CD4-positive, alpha-beta memory T cell (primary cell): ENCODE measurements at regions not wholly inside any gene's neighbourhood (a gene's known extent, or its start where the extent isn't known, plus 50 kb on each side); places are given as distances from the start of the nearest gene placed in this dataset.

Experiments
- CTCF ChIA-PET: fragments of 350-600 bp; sonication (Branson Sonifier 250); formaldehyde crosslinking; loops from one replicate; lab custom pipeline; 2021; ENCODE audit warnings: inconsistent platforms; ENCODE audit not compliant: partially characterized antibody; lab: Charles Lee
- POLR2A ChIA-PET: fragments of 350-600 bp; sonication (Branson Sonifier 250); formaldehyde crosslinking; loops from one replicate; lab custom pipeline; 2021; ENCODE audit not compliant: partially characterized antibody; lab: Charles Lee
- DNase-seq, 5 donors: peaks; one replicate each; pipeline versions ENCODE4 v3.0.0 to v3.0.0-alpha.2; 2020 to 2022; ENCODE audit warnings: mixed read lengths in 1 of 5
- H3K27ac ChIP-seq: one replicate; pipeline ENCODE4 v1.7.0; 2013; ENCODE audit warnings: low read depth, low read length
- H3K27me3 ChIP-seq: 2 replicates; pipeline ENCODE4 v1.7.0; 2013; ENCODE audit warnings: mild to moderate bottlenecking, low read length, moderate library complexity; ENCODE audit not compliant: insufficient read depth
- H3K36me3 ChIP-seq: 2 replicates; pipeline ENCODE4 v1.7.0; 2013; ENCODE audit warnings: mild to moderate bottlenecking, low read length, moderate library complexity; ENCODE audit not compliant: insufficient read depth
- H3K4me1 ChIP-seq: 2 replicates; pipeline ENCODE4 v1.7.0; 2013; ENCODE audit warnings: mild to moderate bottlenecking, low read length, moderate library complexity; ENCODE audit not compliant: insufficient read depth
- H3K4me3 ChIP-seq, 2 donors: one replicate each; pipeline ENCODE4 v1.7.0; 2013; ENCODE audit warnings: low read length in 2 of 2, mild to moderate bottlenecking in 1 of 2
- H3K9me3 ChIP-seq, 2 donors: one replicate each; pipeline ENCODE4 v1.7.0; 2013; ENCODE audit warnings: low read length in 2 of 2, control low read depth in 1 of 2; ENCODE audit not compliant: control insufficient read depth in 1 of 2
- H3K27ac Mint-ChIP-seq, 7 donors: one replicate each; pipeline ENCODE4 v1.8.0; 2020 to 2021; ENCODE audit warnings: mixed read lengths in 7 of 7, mild to moderate bottlenecking in 6 of 7, inconsistent platforms in 3 of 7, moderate library complexity in 3 of 7
- H3K27me3 Mint-ChIP-seq, 2 donors: one replicate each; pipeline ENCODE4 v1.8.0; 2020 to 2021; ENCODE audit warnings: mixed read lengths in 2 of 2
- H3K36me3 Mint-ChIP-seq, 2 donors: one replicate each; pipeline ENCODE4 v1.8.0; 2020 to 2021; ENCODE audit warnings: mixed read lengths in 2 of 2, inconsistent platforms in 1 of 2, mild to moderate bottlenecking in 1 of 2
- H3K4me1 Mint-ChIP-seq, 4 donors: one replicate each; pipeline ENCODE4 v1.8.0; 2020 to 2021; ENCODE audit warnings: mixed read lengths in 4 of 4, mild to moderate bottlenecking in 1 of 4
- H3K4me3 Mint-ChIP-seq, 8 donors: one replicate each; pipeline ENCODE4 v1.8.0; 2020 to 2021; ENCODE audit warnings: mixed read lengths in 8 of 8, mild to moderate bottlenecking in 7 of 8, moderate library complexity in 6 of 8, inconsistent platforms in 3 of 8
- H3K9me3 Mint-ChIP-seq, 8 donors: one replicate each; pipeline ENCODE4 v1.8.0; 2020 to 2021; ENCODE audit warnings: mixed read lengths in 8 of 8, mild to moderate bottlenecking in 5 of 8, inconsistent platforms in 3 of 8, moderate library complexity in 1 of 8
- intact Hi-C: fragments of 100-400 bp; cut with micrococcal nuclease; formaldehyde crosslinking; loops from one replicate; pipeline ENCODE4 v1.15.1; 2023

GRCh38 chr2:19749507-19749836, 152.3 kb downstream of the TTC32 start:
- no peak overlapping the region for H3K4me3 Mint-ChIP-seq
- no peaks in the 10 kb centered on the region for H3K36me3 Mint-ChIP-seq
- no peaks in the 10 kb centered on the region for H3K4me1 Mint-ChIP-seq
- Histone ChIP-seq H3K9me3 (no peaks in the 10 kb centered on the region), H3K4me1 (no peaks in the 10 kb centered on the region), H3K27ac (no peak overlapping the region), H3K27me3 (no peaks in the 10 kb centered on the region), H3K36me3 (no peaks in the 10 kb centered on the region), H3K4me3 (no peak overlapping the region)
- intact Hi-C loops: no loop called here
- ChIA-PET POLR2A (no interaction called here), CTCF (no interaction called here)
- H3K9me3 Mint-ChIP-seq: no peaks in the 10 kb centered on the region
- no peak overlapping the region for H3K27ac Mint-ChIP-seq
- no peak for DNase-seq
- H3K27me3 Mint-ChIP-seq: peaks cover 11% of the 10 kb centered on the region in 2 donors

GRCh38 chr2:19748711-19749506, 152.9 kb downstream of the TTC32 start:
- Mint-ChIP-seq H3K4me3 (no peak overlapping the region), H3K27me3 (peaks cover 10 to 11% of the 10 kb centered on the region in 2 donors), H3K36me3 (no peaks in the 10 kb centered on the region), H3K27ac (no peak overlapping the region), H3K4me1 (no peaks in the 10 kb centered on the region), H3K9me3 (no peaks in the 10 kb centered on the region)
- intact Hi-C loops: no loop called here
- no peak for DNase-seq
- Histone ChIP-seq H3K4me1 (no peaks in the 10 kb centered on the region), H3K27me3 (no peaks in the 10 kb centered on the region), H3K36me3 (no peaks in the 10 kb centered on the region), H3K4me3 (no peak overlapping the region), H3K9me3 (no peaks in the 10 kb centered on the region), H3K27ac (no peak overlapping the region)
- ChIA-PET CTCF (no interaction called here), POLR2A (no interaction called here)

GRCh38 chr2:19748073-19748375, 153.8 kb downstream of the TTC32 start:
- Histone ChIP-seq H3K4me3 (no peak overlapping the region), H3K27ac (no peak overlapping the region), H3K9me3 (no peaks in the 10 kb centered on the region), H3K4me1 (no peaks in the 10 kb centered on the region), H3K36me3 (no peaks in the 10 kb centered on the region), H3K27me3 (no peaks in the 10 kb centered on the region)
- DNase-seq: no peak
- POLR2A ChIA-PET: no interaction called here
- Mint-ChIP-seq H3K27ac (no peak overlapping the region), H3K4me1 (no peaks in the 10 kb centered on the region), H3K9me3 (no peaks in the 10 kb centered on the region), H3K36me3 (no peaks in the 10 kb centered on the region), H3K27me3 (peaks cover 9 to 10% of the 10 kb centered on the region in 2 donors), H3K4me3 (no peak overlapping the region)
- CTCF ChIA-PET: no interaction called here
- intact Hi-C loops: no loop called here

- Histone ChIP-seq H3K9me3 (no peaks in the 10 kb centered on the region), H3K4me3 (no peak overlapping the region), H3K4me1 (no peaks in the 10 kb centered on the region), H3K27me3 (no peaks in the 10 kb centered on the region), H3K36me3 (no peaks in the 10 kb centered on the region), H3K27ac (no peak overlapping the region)
- DNase-seq: no peak
- ChIA-PET CTCF (no interaction called here), POLR2A (no interaction called here)
- intact Hi-C loops: no loop called here
- Mint-ChIP-seq H3K4me1 (no peaks in the 10 kb centered on the region), H3K36me3 (no peaks in the 10 kb centered on the region), H3K27ac (no peak overlapping the region), H3K27me3 (peaks cover 8% of the 10 kb centered on the region in 2 donors), H3K9me3 (no peaks in the 10 kb centered on the region), H3K4me3 (no peak overlapping the region)
Observed at GRCh38 chr2:19747310-19748072, 154.3 kb downstream of the TTC32 start.

GRCh38 chr2:19746611-19747309, 155.0 kb downstream of the TTC32 start:
- no peak overlapping the region for H3K4me3 ChIP-seq
- H3K27ac ChIP-seq: no peak overlapping the region
- POLR2A ChIA-PET: no interaction called here
- H3K4me1 ChIP-seq: no peaks in the 10 kb centered on the region
- no peaks in the 10 kb centered on the region for H3K4me1 Mint-ChIP-seq
- no peak overlapping the region for H3K4me3 Mint-ChIP-seq
- peaks cover 8% of the 10 kb centered on the region in 2 donors for H3K27me3 Mint-ChIP-seq
- no peaks in the 10 kb centered on the region for H3K9me3 ChIP-seq
- no peaks in the 10 kb centered on the region for H3K27me3 ChIP-seq
- no peak for DNase-seq
- no peaks in the 10 kb centered on the region for H3K36me3 Mint-ChIP-seq
- H3K27ac Mint-ChIP-seq: no peak overlapping the region
- CTCF ChIA-PET: interaction anchor here (0.9 kb wide), 1 partner anchor 9 kb away, joined by 3 read pairs; no protein-coding TSS in a partner anchor
- intact Hi-C loops: no loop called here
- no peaks in the 10 kb centered on the region for H3K36me3 ChIP-seq
- no peaks in the 10 kb centered on the region for H3K9me3 Mint-ChIP-seq

- Mint-ChIP-seq H3K9me3 (no peaks in the 10 kb centered on the region), H3K4me1 (no peaks in the 10 kb centered on the region), H3K27me3 (peaks cover 7 to 8% of the 10 kb centered on the region in 2 donors), H3K36me3 (no peaks in the 10 kb centered on the region), H3K27ac (no peak overlapping the region), H3K4me3 (no peak overlapping the region)
- ChIA-PET POLR2A (no interaction called here), CTCF (interaction anchor here (0.9 kb wide), 1 partner anchor 9 kb away, joined by 3 read pairs; no protein-coding TSS in a partner anchor)
- Histone ChIP-seq H3K9me3 (no peaks in the 10 kb centered on the region), H3K27me3 (no peaks in the 10 kb centered on the region), H3K36me3 (no peaks in the 10 kb centered on the region), H3K4me3 (no peak overlapping the region), H3K27ac (no peak overlapping the region), H3K4me1 (no peaks in the 10 kb centered on the region)
- intact Hi-C loops: no loop called here
- no peak for DNase-seq
Observed at GRCh38 chr2:19746137-19746600, 155.6 kb downstream of the TTC32 start.
